Loucy (cell line): ENCODE measurements at regions not wholly inside any gene's neighbourhood (a gene's known extent, or its start where the extent isn't known, plus 50 kb on each side); places are given as distances from the start of the nearest gene placed in this dataset.
"Not testable (repeated sequence)": the region's sequence is repeated elsewhere in the genome, so short reads cannot be mapped to it uniquely, and the experiment has no call there.

Source experiments
- H2AFZ ChIP-seq: fragments of 200-600 bp; sonication (generic); 2 replicates; pipeline ENCODE4 v1.6.0; 2016; ENCODE audit warnings: antibody characterized with exemption, mild to moderate bottlenecking, low read length, moderate library complexity
- H3F3A ChIP-seq: fragments of 200-600 bp; 2 replicates; pipeline ENCODE4 v1.6.0; 2016; ENCODE audit warnings: antibody characterized with exemption, low read depth, mild to moderate bottlenecking
- H3K27me3 ChIP-seq: fragments of 200-600 bp; sonication (generic); 2 replicates; pipeline ENCODE4 v1.6.1; 2014; ENCODE audit warnings: low read length, mild to moderate bottlenecking; ENCODE audit not compliant: insufficient read depth, poor library complexity, severe bottlenecking
- H3K36me3 ChIP-seq: fragments of 200-600 bp; sonication (generic); 2 replicates; pipeline ENCODE4 v1.6.1; 2016; ENCODE audit warnings: low read length; ENCODE audit not compliant: insufficient read depth
- H3K4me1 ChIP-seq: fragments of 200-600 bp; sonication (generic); 2 replicates; pipeline ENCODE4 v1.5.1; 2014; ENCODE audit warnings: low read length, mild to moderate bottlenecking; ENCODE audit not compliant: insufficient read depth, poor library complexity, severe bottlenecking
- H3K4me2 ChIP-seq: fragments of 200-600 bp; sonication (generic); 2 replicates; pipeline ENCODE4 v1.6.0; 2014; ENCODE audit warnings: antibody characterized with exemption, low read length, low read depth, mild to moderate bottlenecking; ENCODE audit not compliant: poor library complexity, severe bottlenecking
- H3K4me3 ChIP-seq: fragments of 200-600 bp; sonication (generic); 2 replicates; pipeline ENCODE4 v1.5.1; 2014; ENCODE audit warnings: low read length, mild to moderate bottlenecking, mixed read lengths; ENCODE audit not compliant: poor library complexity, severe bottlenecking
- H3K79me2 ChIP-seq: fragments of 200-600 bp; sonication (generic); 2 replicates; pipeline ENCODE4 v1.6.1; 2014; ENCODE audit warnings: low read length; ENCODE audit not compliant: insufficient read depth
- H3K9ac ChIP-seq: fragments of 200-600 bp; sonication (generic); 2 replicates; pipeline ENCODE4 v1.6.0; 2014; ENCODE audit warnings: mild to moderate bottlenecking, low read depth, low read length, moderate library complexity; ENCODE audit not compliant: poor library complexity, severe bottlenecking
- H3K9me2 ChIP-seq: fragments of 200-600 bp; sonication (generic); replicated peaks from 2 replicates; pipeline ENCODE4 v1.6.1; 2016; ENCODE audit warnings: low read depth, low read length, mixed read lengths
- H3K9me3 ChIP-seq: fragments of 200-600 bp; sonication (generic); 2 replicates; pipeline ENCODE4 v1.6.1; 2014; ENCODE audit warnings: mild to moderate bottlenecking, antibody characterized with exemption, low read length, low read depth; ENCODE audit not compliant: insufficient read depth
- H4K20me1 ChIP-seq: fragments of 200-600 bp; sonication (generic); 2 replicates; pipeline ENCODE4 v1.6.0; 2014; ENCODE audit warnings: antibody characterized with exemption, low read length, mild to moderate bottlenecking; ENCODE audit not compliant: insufficient read depth, poor library complexity, severe bottlenecking
- EZH2phosphoT487 ChIP-seq: fragments of 200-600 bp; IDR thresholded peaks from 2 replicates; pipeline ENCODE4 v1.6.1; 2018; ENCODE audit warnings: antibody characterized with exemption, mild to moderate bottlenecking, moderate library complexity, borderline replicate concordance
- TF ChIP-seq, protein P1 (sequence below): fragments of 200-600 bp; sonication (generic); conservative IDR thresholded peaks from 2 replicates; pipeline ENCODE4 v1.5.1; 2014; ENCODE audit warnings: mild to moderate bottlenecking, antibody characterized with exemption, low read length

DNA sequence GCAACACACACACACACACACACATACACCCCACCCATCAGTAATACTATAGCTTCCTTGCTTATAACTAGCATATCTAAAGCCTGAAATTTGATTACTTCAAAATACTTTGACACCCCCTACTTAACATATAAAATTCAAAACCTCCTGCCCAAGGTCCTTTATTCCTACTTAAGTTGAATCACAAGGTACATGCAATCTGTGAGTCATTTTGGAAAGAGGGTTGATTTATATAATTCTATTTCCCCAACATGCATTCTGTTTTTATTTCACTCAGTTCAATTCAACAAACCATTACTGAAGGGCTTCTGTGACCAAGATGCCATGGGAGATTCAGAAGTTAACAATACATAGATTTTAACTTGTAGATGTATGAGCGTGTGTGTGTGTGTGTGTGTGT, 420.7 kb downstream of the METTL4 start:
- Histone ChIP-seq H3K4me2 (no peak overlapping the region), H3K9me2 (no peaks in the 10 kb centered on the region), H3K9me3 (no peaks in the 10 kb centered on the region), H3K9ac (no peak overlapping the region), H4K20me1 (no peaks in the 10 kb centered on the region), H3K4me1 (no peaks in the 10 kb centered on the region), H3K79me2 (no peaks in the 10 kb centered on the region), H3K36me3 (no peaks in the 10 kb centered on the region), H3K4me3 (no peak overlapping the region), H3F3A (no peaks in the 10 kb centered on the region), H3K27me3 (no peaks in the 10 kb centered on the region), H2AFZ (no peak overlapping the region)
- TF ChIP-seq, protein P1, sequence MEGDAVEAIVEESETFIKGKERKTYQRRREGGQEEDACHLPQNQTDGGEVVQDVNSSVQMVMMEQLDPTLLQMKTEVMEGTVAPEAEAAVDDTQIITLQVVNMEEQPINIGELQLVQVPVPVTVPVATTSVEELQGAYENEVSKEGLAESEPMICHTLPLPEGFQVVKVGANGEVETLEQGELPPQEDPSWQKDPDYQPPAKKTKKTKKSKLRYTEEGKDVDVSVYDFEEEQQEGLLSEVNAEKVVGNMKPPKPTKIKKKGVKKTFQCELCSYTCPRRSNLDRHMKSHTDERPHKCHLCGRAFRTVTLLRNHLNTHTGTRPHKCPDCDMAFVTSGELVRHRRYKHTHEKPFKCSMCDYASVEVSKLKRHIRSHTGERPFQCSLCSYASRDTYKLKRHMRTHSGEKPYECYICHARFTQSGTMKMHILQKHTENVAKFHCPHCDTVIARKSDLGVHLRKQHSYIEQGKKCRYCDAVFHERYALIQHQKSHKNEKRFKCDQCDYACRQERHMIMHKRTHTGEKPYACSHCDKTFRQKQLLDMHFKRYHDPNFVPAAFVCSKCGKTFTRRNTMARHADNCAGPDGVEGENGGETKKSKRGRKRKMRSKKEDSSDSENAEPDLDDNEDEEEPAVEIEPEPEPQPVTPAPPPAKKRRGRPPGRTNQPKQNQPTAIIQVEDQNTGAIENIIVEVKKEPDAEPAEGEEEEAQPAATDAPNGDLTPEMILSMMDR = no peak
- TF ChIP-seq EZH2phosphoT487 = no peak

DNA sequence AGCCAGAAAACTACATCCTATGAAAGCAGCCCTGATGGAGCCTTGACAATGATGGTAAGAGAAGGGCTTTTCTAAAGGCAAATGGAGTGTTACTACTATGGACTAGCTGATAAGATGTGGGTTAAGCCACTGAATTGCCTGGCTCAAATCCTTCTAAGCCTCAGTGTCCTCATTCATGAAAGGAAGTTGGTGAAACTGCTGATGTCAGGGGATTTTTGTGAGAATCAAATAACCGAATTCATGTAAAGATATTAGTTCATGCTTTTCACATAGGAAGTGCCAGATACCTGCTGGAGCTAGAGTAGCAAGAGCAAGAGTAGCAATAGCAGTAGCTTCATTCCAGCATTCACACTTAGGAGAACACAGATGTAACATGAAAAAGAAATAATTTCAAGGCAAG, 417.0 kb downstream of the METTL4 start:
- Histone ChIP-seq H2AFZ (no peak overlapping the region), H3K36me3 (no peaks in the 10 kb centered on the region), H3K27me3 (no peaks in the 10 kb centered on the region), H3K9me3 (no peaks in the 10 kb centered on the region), H3K4me3 (no peak overlapping the region), H3K4me1 (no peaks in the 10 kb centered on the region), H3F3A (no peaks in the 10 kb centered on the region), H3K4me2 (no peak overlapping the region), H3K79me2 (no peaks in the 10 kb centered on the region), H3K9me2 (no peaks in the 10 kb centered on the region), H3K9ac (no peak overlapping the region), H4K20me1 (no peaks in the 10 kb centered on the region)
- TF ChIP-seq EZH2phosphoT487 = no peak
- TF ChIP-seq, protein P1 = no peak

DNA sequence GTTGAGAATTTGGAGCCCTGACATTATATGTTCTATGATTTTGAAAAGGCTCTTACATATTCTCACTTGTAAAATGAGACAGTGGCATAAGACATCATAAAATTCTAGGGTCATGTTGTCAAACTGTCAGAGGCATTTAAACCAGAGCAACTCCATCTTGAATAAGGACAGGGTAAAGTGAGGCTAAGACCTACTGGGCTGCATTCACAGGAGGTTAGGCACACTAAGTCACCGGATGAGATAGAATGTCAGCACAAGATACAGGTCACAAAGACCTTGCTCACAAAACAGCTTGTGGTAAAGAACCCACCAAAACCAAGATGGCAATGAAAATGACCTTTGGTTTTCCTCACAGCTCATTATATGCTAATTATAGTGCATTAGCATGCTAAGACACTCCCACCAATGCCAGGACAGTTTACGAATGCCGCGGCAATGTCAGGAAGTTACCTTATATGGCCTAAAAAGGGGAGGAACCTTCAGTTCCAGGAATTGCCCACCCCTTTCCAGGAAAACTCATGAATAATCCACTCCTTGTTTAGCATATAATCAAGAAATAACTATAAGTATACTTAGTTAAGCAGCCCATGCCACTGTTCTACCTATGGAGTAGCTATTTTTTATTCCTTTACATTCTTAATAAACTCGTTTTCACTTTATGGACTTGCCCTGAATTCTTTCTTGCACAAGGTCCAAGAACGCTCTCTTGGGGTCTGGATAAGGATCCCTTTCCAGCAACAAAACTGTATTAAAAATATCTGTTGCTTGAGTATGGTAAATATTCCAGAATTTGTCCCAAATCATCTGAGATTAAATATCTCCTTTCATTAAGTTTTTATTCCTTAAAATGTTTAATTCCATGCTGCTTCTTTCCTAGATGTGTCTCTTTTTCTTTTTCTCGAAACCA, 406.4 kb downstream of the METTL4 start:
- no peaks in the 10 kb centered on the region for H3K27me3 ChIP-seq
- H3K79me2 ChIP-seq = no peaks in the 10 kb centered on the region
- H3K9ac ChIP-seq = no peak overlapping the region
- no peaks in the 10 kb centered on the region for H3K9me3 ChIP-seq
- H3K4me3 ChIP-seq = no peak overlapping the region
- TF ChIP-seq, protein P1 = no peak
- TF ChIP-seq EZH2phosphoT487 = no peak
- no peaks in the 10 kb centered on the region for H3K36me3 ChIP-seq
- no peaks in the 10 kb centered on the region for H3K4me1 ChIP-seq
- H2AFZ ChIP-seq = no peak overlapping the region
- no peaks in the 10 kb centered on the region for H3K9me2 ChIP-seq
- H3F3A ChIP-seq = no peaks in the 10 kb centered on the region
- no peak overlapping the region for H3K4me2 ChIP-seq
- no peaks in the 10 kb centered on the region for H4K20me1 ChIP-seq

DNA sequence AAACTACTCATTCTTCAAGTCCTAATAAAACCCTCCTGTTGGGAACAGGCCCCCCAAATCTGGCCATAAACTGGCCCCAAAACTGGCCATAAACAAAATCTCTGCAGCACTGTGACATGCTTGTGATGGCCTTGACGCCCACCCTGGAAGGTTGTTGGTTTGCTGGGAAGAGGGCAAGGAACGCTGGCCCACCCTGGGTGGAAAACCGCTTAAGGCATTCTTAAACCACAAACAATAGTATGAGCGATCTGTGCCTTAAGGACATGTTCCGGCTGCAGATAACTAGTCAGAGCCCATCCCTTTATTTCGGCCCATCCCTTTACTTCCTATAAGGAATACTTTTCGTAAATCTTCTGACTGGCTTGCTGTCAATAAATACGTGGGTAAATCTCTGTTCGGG, 404.4 kb downstream of the METTL4 start:
- not testable (repeated sequence) for H3K27me3 ChIP-seq, H3K4me1 ChIP-seq, H3K9me2 ChIP-seq, H3K79me2 ChIP-seq, H3K9me3 ChIP-seq, H2AFZ ChIP-seq, H3K4me3 ChIP-seq, H3F3A ChIP-seq, H3K36me3 ChIP-seq, H4K20me1 ChIP-seq, H3K4me2 ChIP-seq, H3K9ac ChIP-seq
